HG03196 (cell line): ENCODE measurements at regions not wholly inside any gene's neighbourhood (a gene's known extent, or its start where the extent isn't known, plus 50 kb on each side); places are given as distances from the start of the nearest gene placed in this dataset.

Source experiments
- ATAC-seq: cut with Tn5 transposase; IDR thresholded peaks from one replicate; pipeline ENCODE4 v1.9.1; 2021; ENCODE audit not compliant: unreplicated experiment

- ATAC-seq, result no peak
Observed at GRCh38 chr5:165913059-165913458, 2378.4 kb upstream of the WWC1 start.

- no peak for ATAC-seq
Observed at GRCh38 chr5:165914456-165914855, 2377.0 kb upstream of the WWC1 start.

- ATAC-seq, result no peak
Observed at GRCh38 chr5:165919196-165919595, 2372.2 kb upstream of the WWC1 start.

- no peak for ATAC-seq
Observed at GRCh38 chr5:165920655-165921054, 2370.8 kb upstream of the WWC1 start.

GRCh38 chr5:165928971-165929370 is 2362.5 kb upstream of the WWC1 start:
- ATAC-seq, result no peak

- no peak for ATAC-seq
Observed at GRCh38 chr5:165940541-165940940, 2350.9 kb upstream of the WWC1 start.

GRCh38 chr5:165956854-165957253 is 2334.6 kb upstream of the WWC1 start:
- ATAC-seq, result no peak

GRCh38 chr5:165981671-165982070 is 2309.8 kb upstream of the WWC1 start:
- ATAC-seq, result no peak

GRCh38 chr5:165996201-165996875 is 2295.1 kb upstream of the WWC1 start:
- ATAC-seq, result no peak

GRCh38 chr5:165999693-166000320 is 2291.6 kb upstream of the WWC1 start:
- ATAC-seq, result no peak

GRCh38 chr5:166004006-166004405 is 2287.4 kb upstream of the WWC1 start:
- ATAC-seq, result no peak

GRCh38 chr5:166013415-166013814 is 2278.0 kb upstream of the WWC1 start:
- no peak for ATAC-seq

GRCh38 chr5:166014256-166014655 is 2277.2 kb upstream of the WWC1 start:
- no peak for ATAC-seq

GRCh38 chr5:166018716-166019115 is 2272.7 kb upstream of the WWC1 start:
- no peak for ATAC-seq

- ATAC-seq, result no peak
Observed at GRCh38 chr5:166022065-166022464, 2269.4 kb upstream of the WWC1 start.

- ATAC-seq, result no peak
Observed at GRCh38 chr5:166024970-166025369, 2266.5 kb upstream of the WWC1 start.

GRCh38 chr5:166027582-166027981 is 2263.9 kb upstream of the WWC1 start:
- no peak for ATAC-seq

- ATAC-seq, result no peak
Observed at GRCh38 chr5:166031926-166032325, 2259.5 kb upstream of the WWC1 start.

- no peak for ATAC-seq
Observed at GRCh38 chr5:166032601-166033000, 2258.8 kb upstream of the WWC1 start.

- ATAC-seq, result no peak
Observed at GRCh38 chr5:166045961-166046360, 2245.5 kb upstream of the WWC1 start.

GRCh38 chr5:166046956-166047355 is 2244.5 kb upstream of the WWC1 start:
- ATAC-seq, result no peak

- no peak for ATAC-seq
Observed at GRCh38 chr5:166050531-166050930, 2240.9 kb upstream of the WWC1 start.

GRCh38 chr5:166058660-166059059 is 2232.8 kb upstream of the WWC1 start:
- no peak for ATAC-seq
